ENCODE measurements at regions not wholly inside any gene's neighbourhood (a gene's known extent, or its start where the extent isn't known, plus 50 kb on each side); places are given as distances from the start of the nearest gene placed in this dataset.
A peak's percentile ranks its signal among the peaks of the same experiment; 100 is the strongest.

GRCh38 chr2:181750305-181750704, 70.0 kb upstream of the NEUROD1 start:
- DNase-seq (no peak), ATAC-seq (no peak)
- peaks cover 27% of the 10 kb centered on the region for H3K4me1 ChIP-seq
- WGBS, 2 donors = 82 to 92% methylated on average over 2 to 8 of the region's 8 CpGs
- H3K4me3 ChIP-seq = no peak overlapping the region
- no peaks in the 10 kb centered on the region for H3K9me3 ChIP-seq
- H3K27ac ChIP-seq = no peak overlapping the region
- TF ChIP-seq CTCF (IDR thresholded peaks at IDR 0.05) = no peak
- no peak for TF ChIP-seq POLR2A (IDR thresholded peaks at IDR 0.05)
- intact Hi-C loops (cut with DNase I) = no loop called here
- H3K27me3 ChIP-seq = no peaks in the 10 kb centered on the region
- H3K36me3 ChIP-seq (replicated peaks in 1 of 2; ENCODE audit: insufficient read depth in 1 of 2, low read depth in 2 of 2) = no peaks in the 10 kb centered on the region

GRCh38 chr2:181751266-181752030, 71.1 kb upstream of the NEUROD1 start:
- intact Hi-C loops (cut with DNase I) = no loop called here
- Histone ChIP-seq H3K27ac (no peak overlapping the region), H3K4me3 (no peak overlapping the region), H3K9me3 (no peaks in the 10 kb centered on the region), H3K36me3 (replicated peaks in 1 of 2; ENCODE audit: insufficient read depth in 1 of 2, low read depth in 2 of 2) (no peaks in the 10 kb centered on the region), H3K27me3 (no peaks in the 10 kb centered on the region), H3K4me1 (peaks cover 27% of the 10 kb centered on the region)
- WGBS, 2 donors = 96% methylated on average over 6 of the region's 6 CpGs
- ATAC-seq = no peak
- no peak for DNase-seq
- TF ChIP-seq CTCF (IDR thresholded peaks at IDR 0.05) = no peak
- TF ChIP-seq POLR2A (IDR thresholded peaks at IDR 0.05) = no peak

GRCh38 chr2:181752301-181752700, 72.0 kb upstream of the NEUROD1 start:
- Histone ChIP-seq H3K27ac (peak overlapping the region in 2 of 4 donors; percentile 25 to 29), H3K4me3 (no peak overlapping the region), H3K27me3 (no peaks in the 10 kb centered on the region), H3K9me3 (no peaks in the 10 kb centered on the region), H3K36me3 (replicated peaks in 1 of 2; ENCODE audit: insufficient read depth in 1 of 2, low read depth in 2 of 2) (no peaks in the 10 kb centered on the region), H3K4me1 (peaks cover 27% of the 10 kb centered on the region)
- ATAC-seq = peak; percentile 64
- intact Hi-C loops (cut with DNase I) = no loop called here
- TF ChIP-seq CTCF (IDR thresholded peaks at IDR 0.05) (no peak), POLR2A (IDR thresholded peaks at IDR 0.05) (no peak)
- 0% methylated on average over 1 of the region's 1 CpG for WGBS, 2 donors
- DNase-seq = no peak

- WGBS, 2 donors = 80 to 85% methylated on average over 4 of the region's 4 CpGs
- H3K27ac ChIP-seq = no peak overlapping the region
- intact Hi-C loops (cut with DNase I) = no loop called here
- TF ChIP-seq POLR2A (IDR thresholded peaks at IDR 0.05) (no peak), CTCF (IDR thresholded peaks at IDR 0.05) (no peak)
- no peaks in the 10 kb centered on the region for H3K36me3 ChIP-seq (replicated peaks in 1 of 2; ENCODE audit: insufficient read depth in 1 of 2, low read depth in 2 of 2)
- no peaks in the 10 kb centered on the region for H3K27me3 ChIP-seq
- no peaks in the 10 kb centered on the region for H3K9me3 ChIP-seq
- peaks cover 27% of the 10 kb centered on the region for H3K4me1 ChIP-seq
- H3K4me3 ChIP-seq = no peak overlapping the region
- ATAC-seq (no peak), DNase-seq (no peak)
Observed at GRCh38 chr2:181753686-181754085, 73.4 kb upstream of the NEUROD1 start.

GRCh38 chr2:181754105-181754504, 73.8 kb upstream of the NEUROD1 start:
- TF ChIP-seq CTCF (IDR thresholded peaks at IDR 0.05) = no peak
- TF ChIP-seq POLR2A (IDR thresholded peaks at IDR 0.05) = no peak
- peak; percentile 30 for ATAC-seq

More at GRCh38 chr2:181754105-181754504, 73.8 kb upstream of the NEUROD1 start:
- peaks cover 27% of the 10 kb centered on the region for H3K4me1 ChIP-seq
- WGBS, 2 donors = 38 to 42% methylated on average over 3 of the region's 3 CpGs
- no peaks in the 10 kb centered on the region for H3K36me3 ChIP-seq (replicated peaks in 1 of 2; ENCODE audit: insufficient read depth in 1 of 2, low read depth in 2 of 2)
- no peaks in the 10 kb centered on the region for H3K27me3 ChIP-seq
- intact Hi-C loops (cut with DNase I) = no loop called here
- no peak for DNase-seq
- H3K27ac ChIP-seq = no peak overlapping the region
- no peaks in the 10 kb centered on the region for H3K9me3 ChIP-seq
- H3K4me3 ChIP-seq = no peak overlapping the region
